ENCODE measurements at regions not wholly inside any gene's neighbourhood (a gene's known extent, or its start where the extent isn't known, plus 50 kb on each side); places are given as distances from the start of the nearest gene placed in this dataset.

DNA sequence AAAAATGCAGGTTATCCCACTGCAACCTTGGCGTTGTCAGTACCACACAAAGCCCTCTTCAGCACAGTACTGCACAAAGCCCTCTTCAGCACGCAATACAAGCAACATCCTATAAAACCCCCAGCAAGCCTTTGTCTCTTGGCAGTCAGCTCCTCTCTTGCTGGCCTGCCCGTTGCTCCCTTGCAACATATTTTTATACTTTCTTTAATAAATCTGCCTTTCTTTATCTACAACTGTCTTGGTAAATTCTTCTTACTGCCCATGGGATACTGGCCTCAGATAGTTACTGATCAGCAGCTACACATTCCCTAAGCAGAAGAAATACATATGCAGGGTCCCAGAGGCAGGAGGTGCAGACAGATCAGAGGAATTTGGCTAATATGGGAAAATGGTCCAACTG is 70.5 kb upstream of the MAP3K4 start:
- TF ChIP-seq CTCF (IDR thresholded peaks at IDR 0.05) = no peak
- no peak for TF ChIP-seq POLR2A (IDR thresholded peaks at IDR 0.05)
